ENCODE measurements at regions not wholly inside any gene's neighbourhood (a gene's known extent, or its start where the extent isn't known, plus 50 kb on each side); places are given as distances from the start of the nearest gene placed in this dataset.

GRCh38 chrX:22699581-22700091, 300.1 kb upstream of the DDX53 start:
- Histone ChIP-seq H2AFZ (ENCODE audit: low read depth, low read length) (no peak overlapping the region), H3K4me2 (ENCODE audit: low read length) (no peak overlapping the region), H3K4me1 (ENCODE audit: low read length) (no peaks in the 10 kb centered on the region), H3K27me3 (ENCODE audit: low read depth, low read length) (no peaks in the 10 kb centered on the region), H3K27ac (ENCODE audit: low read length) (no peak overlapping the region), H3K9ac (ENCODE audit: low read length) (no peak overlapping the region), H3K79me2 (ENCODE audit: low read length) (no peaks in the 10 kb centered on the region), H3K36me3 (replicated peaks; ENCODE audit: low read depth, low read length) (no peaks in the 10 kb centered on the region), H3K9me3 (ENCODE audit: insufficient read depth, low read length) (no peaks in the 10 kb centered on the region), H4K20me1 (ENCODE audit: insufficient read depth, low read length) (no peaks in the 10 kb centered on the region), H3K4me3 (ENCODE audit: low read length) (no peak overlapping the region)
- no peak for TF ChIP-seq EZH2phosphoT487 (IDR thresholded peaks at IDR 0.05; ENCODE audit: low read depth)
- TF ChIP-seq, protein P1, sequence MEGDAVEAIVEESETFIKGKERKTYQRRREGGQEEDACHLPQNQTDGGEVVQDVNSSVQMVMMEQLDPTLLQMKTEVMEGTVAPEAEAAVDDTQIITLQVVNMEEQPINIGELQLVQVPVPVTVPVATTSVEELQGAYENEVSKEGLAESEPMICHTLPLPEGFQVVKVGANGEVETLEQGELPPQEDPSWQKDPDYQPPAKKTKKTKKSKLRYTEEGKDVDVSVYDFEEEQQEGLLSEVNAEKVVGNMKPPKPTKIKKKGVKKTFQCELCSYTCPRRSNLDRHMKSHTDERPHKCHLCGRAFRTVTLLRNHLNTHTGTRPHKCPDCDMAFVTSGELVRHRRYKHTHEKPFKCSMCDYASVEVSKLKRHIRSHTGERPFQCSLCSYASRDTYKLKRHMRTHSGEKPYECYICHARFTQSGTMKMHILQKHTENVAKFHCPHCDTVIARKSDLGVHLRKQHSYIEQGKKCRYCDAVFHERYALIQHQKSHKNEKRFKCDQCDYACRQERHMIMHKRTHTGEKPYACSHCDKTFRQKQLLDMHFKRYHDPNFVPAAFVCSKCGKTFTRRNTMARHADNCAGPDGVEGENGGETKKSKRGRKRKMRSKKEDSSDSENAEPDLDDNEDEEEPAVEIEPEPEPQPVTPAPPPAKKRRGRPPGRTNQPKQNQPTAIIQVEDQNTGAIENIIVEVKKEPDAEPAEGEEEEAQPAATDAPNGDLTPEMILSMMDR (IDR thresholded peaks at IDR 0.05; ENCODE audit: low read depth, low read length): no peak

DNA sequence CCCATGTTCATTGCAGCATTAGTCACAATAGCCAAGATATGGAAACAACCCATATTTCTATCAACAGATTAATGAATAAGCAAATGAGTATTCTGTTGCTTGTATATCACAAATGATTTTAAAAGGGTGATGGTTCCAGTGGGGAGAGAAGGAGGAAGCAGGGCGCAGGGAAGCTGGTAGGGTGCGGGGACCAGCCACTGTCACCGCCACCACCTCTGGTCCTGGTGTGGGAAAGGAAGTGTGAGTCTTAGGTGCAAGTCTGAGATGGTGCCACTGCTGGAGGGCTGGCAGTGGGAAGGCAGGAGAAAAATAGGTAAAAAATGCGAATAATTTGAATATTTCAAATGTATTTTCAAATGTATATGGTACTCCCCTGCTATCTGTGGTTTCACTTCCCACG, 286.8 kb upstream of the DDX53 start:
- no peaks in the 10 kb centered on the region for H3K36me3 ChIP-seq (replicated peaks; ENCODE audit: low read depth, low read length)
- H4K20me1 ChIP-seq (ENCODE audit: insufficient read depth, low read length): no peaks in the 10 kb centered on the region
- H3K27ac ChIP-seq (ENCODE audit: low read length): no peak overlapping the region
- no peaks in the 10 kb centered on the region for H3K27me3 ChIP-seq (ENCODE audit: low read depth, low read length)
- H2AFZ ChIP-seq (ENCODE audit: low read depth, low read length): no peak overlapping the region
- H3K9me3 ChIP-seq (ENCODE audit: insufficient read depth, low read length): no peaks in the 10 kb centered on the region
- TF ChIP-seq, protein P1 (IDR thresholded peaks at IDR 0.05; ENCODE audit: low read depth, low read length): no peak
- TF ChIP-seq EZH2phosphoT487 (IDR thresholded peaks at IDR 0.05; ENCODE audit: low read depth): no peak
- H3K9ac ChIP-seq (ENCODE audit: low read length): no peak overlapping the region
- H3K4me2 ChIP-seq (ENCODE audit: low read length): no peak overlapping the region
- H3K79me2 ChIP-seq (ENCODE audit: low read length): no peaks in the 10 kb centered on the region
- no peak overlapping the region for H3K4me3 ChIP-seq (ENCODE audit: low read length)
- H3K4me1 ChIP-seq (ENCODE audit: low read length): 0 out of 2 replicates have a peak, but pooled peaks cover 4% of the 10 kb centered on the region

- Histone ChIP-seq H3K27me3 (ENCODE audit: low read depth, low read length) (no peaks in the 10 kb centered on the region), H3K9me3 (ENCODE audit: insufficient read depth, low read length) (no peaks in the 10 kb centered on the region), H3K79me2 (ENCODE audit: low read length) (no peaks in the 10 kb centered on the region), H3K4me1 (ENCODE audit: low read length) (no peaks in the 10 kb centered on the region), H3K9ac (ENCODE audit: low read length) (no peak overlapping the region), H3K27ac (ENCODE audit: low read length) (no peak overlapping the region), H3K4me2 (ENCODE audit: low read length) (no peak overlapping the region), H4K20me1 (ENCODE audit: insufficient read depth, low read length) (no peaks in the 10 kb centered on the region), H2AFZ (ENCODE audit: low read depth, low read length) (no peak overlapping the region), H3K4me3 (ENCODE audit: low read length) (no peak overlapping the region), H3K36me3 (replicated peaks; ENCODE audit: low read depth, low read length) (no peaks in the 10 kb centered on the region)
- TF ChIP-seq, protein P1 (IDR thresholded peaks at IDR 0.05; ENCODE audit: low read depth, low read length): no peak
- no peak for TF ChIP-seq EZH2phosphoT487 (IDR thresholded peaks at IDR 0.05; ENCODE audit: low read depth)
These were observed 269.2 kb upstream of the DDX53 start for GRCh38 chrX:22730542-22730941.

- H3K27ac ChIP-seq (ENCODE audit: low read length): no peak overlapping the region
- H2AFZ ChIP-seq (ENCODE audit: low read depth, low read length): no peak overlapping the region
- H3K4me2 ChIP-seq (ENCODE audit: low read length): no peak overlapping the region
- H3K9me3 ChIP-seq (ENCODE audit: insufficient read depth, low read length): no peaks in the 10 kb centered on the region
- H4K20me1 ChIP-seq (ENCODE audit: insufficient read depth, low read length): no peaks in the 10 kb centered on the region
- no peak overlapping the region for H3K9ac ChIP-seq (ENCODE audit: low read length)
- TF ChIP-seq, protein P1 (IDR thresholded peaks at IDR 0.05; ENCODE audit: low read depth, low read length): no peak
- TF ChIP-seq EZH2phosphoT487 (IDR thresholded peaks at IDR 0.05; ENCODE audit: low read depth): no peak
- H3K79me2 ChIP-seq (ENCODE audit: low read length): no peaks in the 10 kb centered on the region
- H3K4me3 ChIP-seq (ENCODE audit: low read length): no peak overlapping the region
- H3K27me3 ChIP-seq (ENCODE audit: low read depth, low read length): no peaks in the 10 kb centered on the region
- H3K4me1 ChIP-seq (ENCODE audit: low read length): no peaks in the 10 kb centered on the region
- no peaks in the 10 kb centered on the region for H3K36me3 ChIP-seq (replicated peaks; ENCODE audit: low read depth, low read length)
These were observed 262.2 kb upstream of the DDX53 start for GRCh38 chrX:22737541-22737940.
